ENCODE measurements at regions not wholly inside any gene's neighbourhood (a gene's known extent, or its start where the extent isn't known, plus 50 kb on each side); places are given as distances from the start of the nearest gene placed in this dataset.

DNA sequence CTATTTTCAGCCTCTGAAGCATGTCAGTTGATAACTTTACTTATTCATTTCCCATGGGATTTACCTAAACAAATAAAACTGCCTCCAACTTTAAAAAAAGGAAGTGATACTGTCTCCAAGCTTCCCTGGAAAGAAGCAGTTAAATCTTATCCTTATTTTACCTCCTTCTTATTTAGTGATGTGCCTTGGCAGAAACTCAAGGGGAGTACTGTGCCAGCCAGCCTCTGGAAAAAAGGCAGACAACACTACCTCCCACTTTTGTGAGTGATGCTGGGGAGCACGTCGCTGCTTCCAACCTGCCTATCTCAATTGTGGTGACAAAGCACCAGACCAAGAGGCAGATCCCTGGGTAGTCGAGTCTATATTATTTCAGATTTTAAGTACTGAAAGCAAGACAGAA lies 765.6 kb downstream of the DIAPH3 start:
- ChIA-PET CTCF (interaction anchor here (1.2 kb wide), 1 partner anchor 23 kb away, joined by 3 read pairs; no protein-coding TSS in a partner anchor), POLR2A (no interaction called here)
- peaks cover 0 to 5% of the 10 kb centered on the region in 2 experiments for H3K27me3 ChIP-seq (ENCODE audit: control insufficient read depth in 1 of 2, insufficient read depth in 2 of 2, low read length in 2 of 2)
- no peak overlapping the region for H3K4me3 ChIP-seq (ENCODE audit: low read length)
- Mint-ChIP-seq H3K4me3 (no peak overlapping the region), H3K36me3 (ENCODE audit: low read depth) (no peaks in the 10 kb centered on the region), H3K27me3 (peaks cover 9% of the 10 kb centered on the region), H3K4me1 (ENCODE audit: low read depth) (no peaks in the 10 kb centered on the region), H3K9me3 (no peaks in the 10 kb centered on the region), H3K27ac (no peak overlapping the region)
- no peaks in the 10 kb centered on the region for H3K36me3 ChIP-seq (ENCODE audit: insufficient read depth, low read length)
- ATAC-seq (ENCODE audit: poor library complexity): no peak
- no peaks in the 10 kb centered on the region for H3K4me1 ChIP-seq (ENCODE audit: insufficient read depth, low read length)
- DNase-seq: no peak
- intact Hi-C loops (cut with DNase I, micrococcal nuclease): loop anchor here in 1 of 2 experiments (10.0 kb wide), 2 partner anchors 497 to 937 kb away; no protein-coding TSS in a partner anchor
- TF ChIP-seq, protein P1, sequence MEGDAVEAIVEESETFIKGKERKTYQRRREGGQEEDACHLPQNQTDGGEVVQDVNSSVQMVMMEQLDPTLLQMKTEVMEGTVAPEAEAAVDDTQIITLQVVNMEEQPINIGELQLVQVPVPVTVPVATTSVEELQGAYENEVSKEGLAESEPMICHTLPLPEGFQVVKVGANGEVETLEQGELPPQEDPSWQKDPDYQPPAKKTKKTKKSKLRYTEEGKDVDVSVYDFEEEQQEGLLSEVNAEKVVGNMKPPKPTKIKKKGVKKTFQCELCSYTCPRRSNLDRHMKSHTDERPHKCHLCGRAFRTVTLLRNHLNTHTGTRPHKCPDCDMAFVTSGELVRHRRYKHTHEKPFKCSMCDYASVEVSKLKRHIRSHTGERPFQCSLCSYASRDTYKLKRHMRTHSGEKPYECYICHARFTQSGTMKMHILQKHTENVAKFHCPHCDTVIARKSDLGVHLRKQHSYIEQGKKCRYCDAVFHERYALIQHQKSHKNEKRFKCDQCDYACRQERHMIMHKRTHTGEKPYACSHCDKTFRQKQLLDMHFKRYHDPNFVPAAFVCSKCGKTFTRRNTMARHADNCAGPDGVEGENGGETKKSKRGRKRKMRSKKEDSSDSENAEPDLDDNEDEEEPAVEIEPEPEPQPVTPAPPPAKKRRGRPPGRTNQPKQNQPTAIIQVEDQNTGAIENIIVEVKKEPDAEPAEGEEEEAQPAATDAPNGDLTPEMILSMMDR (IDR thresholded peaks at IDR 0.05): no peak
- no peak overlapping the region for H3K27ac ChIP-seq (ENCODE audit: low read depth in 1 of 2, low read length in 2 of 2)
- H3K9me3 ChIP-seq (ENCODE audit: control insufficient read depth in 1 of 2, insufficient read depth in 1 of 2, low read length in 2 of 2): no peaks in the 10 kb centered on the region

DNA sequence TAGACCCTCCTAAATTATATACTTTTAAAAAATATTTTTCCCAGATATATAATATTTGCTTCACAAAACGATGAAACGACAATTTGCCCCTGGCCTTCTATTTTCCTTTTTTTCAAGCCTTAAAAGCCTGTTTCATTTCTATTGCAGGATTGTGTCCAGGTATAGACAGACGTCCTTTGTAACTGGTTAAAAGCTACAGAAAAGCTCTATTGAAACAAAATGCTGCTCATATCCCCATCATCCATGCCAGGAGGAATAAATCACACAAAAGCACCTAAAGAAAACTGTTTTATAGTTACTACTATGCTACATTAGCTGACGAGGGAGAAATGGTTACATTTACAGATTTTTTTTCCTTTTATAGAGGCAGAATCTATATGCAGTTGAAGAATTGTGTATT lies 765.1 kb downstream of the DIAPH3 start:
- Mint-ChIP-seq H3K4me3 (no peak overlapping the region), H3K4me1 (ENCODE audit: low read depth) (no peaks in the 10 kb centered on the region), H3K9me3 (no peaks in the 10 kb centered on the region), H3K27ac (no peak overlapping the region), H3K27me3 (peaks cover 9% of the 10 kb centered on the region), H3K36me3 (ENCODE audit: low read depth) (no peaks in the 10 kb centered on the region)
- DNase-seq: no peak
- H3K4me3 ChIP-seq (ENCODE audit: low read length): no peak overlapping the region
- no peak for ATAC-seq (ENCODE audit: poor library complexity)
- H3K27me3 ChIP-seq (ENCODE audit: control insufficient read depth in 1 of 2, insufficient read depth in 2 of 2, low read length in 2 of 2): peaks cover 0 to 5% of the 10 kb centered on the region in 2 experiments
- intact Hi-C loops (cut with DNase I, micrococcal nuclease): loop anchor here in 1 of 2 experiments (10.0 kb wide), 2 partner anchors 496 to 936 kb away; no protein-coding TSS in a partner anchor
- ChIA-PET CTCF (interaction anchor here (1.2 kb wide), 1 partner anchor 22 kb away, joined by 3 read pairs; no protein-coding TSS in a partner anchor), POLR2A (no interaction called here)
- no peaks in the 10 kb centered on the region for H3K4me1 ChIP-seq (ENCODE audit: insufficient read depth, low read length)
- TF ChIP-seq, protein P1 (IDR thresholded peaks at IDR 0.05): no peak
- no peak overlapping the region for H3K27ac ChIP-seq (ENCODE audit: low read depth in 1 of 2, low read length in 2 of 2)
- no peaks in the 10 kb centered on the region for H3K36me3 ChIP-seq (ENCODE audit: insufficient read depth, low read length)
- H3K9me3 ChIP-seq (ENCODE audit: control insufficient read depth in 1 of 2, insufficient read depth in 1 of 2, low read length in 2 of 2): no peaks in the 10 kb centered on the region

DNA sequence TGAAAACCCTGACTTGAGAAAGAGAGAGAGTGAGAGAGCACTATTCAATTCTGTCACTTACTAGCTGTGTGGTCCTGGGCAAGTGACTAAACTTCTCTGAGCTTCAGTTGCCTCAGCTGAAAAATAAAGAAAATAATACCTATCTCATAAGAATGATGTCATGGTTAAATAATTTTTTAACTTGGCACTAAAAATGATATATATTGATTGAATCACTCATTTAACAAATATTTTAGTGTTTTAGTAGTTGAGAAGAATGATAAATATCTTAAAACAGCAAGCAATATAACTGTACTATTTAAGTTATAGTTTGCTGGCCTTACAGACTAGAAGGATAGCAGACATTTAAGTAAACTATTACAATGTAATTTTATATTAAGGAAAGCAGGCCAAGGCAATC lies 764.2 kb downstream of the DIAPH3 start:
- H3K4me3 ChIP-seq (ENCODE audit: low read length): no peak overlapping the region
- no peak overlapping the region for H3K27ac ChIP-seq (ENCODE audit: low read depth in 1 of 2, low read length in 2 of 2)
- no peaks in the 10 kb centered on the region for H3K9me3 ChIP-seq (ENCODE audit: control insufficient read depth in 1 of 2, insufficient read depth in 1 of 2, low read length in 2 of 2)
- TF ChIP-seq, protein P1 (IDR thresholded peaks at IDR 0.05): no peak
- no peaks in the 10 kb centered on the region for H3K36me3 ChIP-seq (ENCODE audit: insufficient read depth, low read length)
- ATAC-seq (ENCODE audit: poor library complexity) (no peak), DNase-seq (no peak)
- H3K4me1 ChIP-seq (ENCODE audit: insufficient read depth, low read length): no peaks in the 10 kb centered on the region
- intact Hi-C loops (cut with DNase I, micrococcal nuclease): loop anchor here in 1 of 2 experiments (10.0 kb wide), 2 partner anchors 495 to 935 kb away; no protein-coding TSS in a partner anchor
- ChIA-PET POLR2A (no interaction called here), CTCF (no interaction called here)
- H3K27me3 ChIP-seq (ENCODE audit: control insufficient read depth in 1 of 2, insufficient read depth in 2 of 2, low read length in 2 of 2): peaks cover 0 to 5% of the 10 kb centered on the region in 2 experiments
- H3K9me3 Mint-ChIP-seq: no peaks in the 10 kb centered on the region
- no peaks in the 10 kb centered on the region for H3K4me1 Mint-ChIP-seq (ENCODE audit: low read depth)
- no peak overlapping the region for H3K27ac Mint-ChIP-seq
- H3K4me3 Mint-ChIP-seq: no peak overlapping the region
- no peaks in the 10 kb centered on the region for H3K36me3 Mint-ChIP-seq (ENCODE audit: low read depth)
- H3K27me3 Mint-ChIP-seq: peaks cover 9% of the 10 kb centered on the region

Data from CD4-positive, alpha-beta T cell (primary cell).